Endodermal cell (in vitro differentiated cells): ENCODE measurements at regions not wholly inside any gene's neighbourhood (a gene's known extent, or its start where the extent isn't known, plus 50 kb on each side); places are given as distances from the start of the nearest gene placed in this dataset.

Experiments
- DNase-seq: peaks from one replicate; pipeline ENCODE4 v3.0.0-alpha.2; 2017
- H3K27ac ChIP-seq: 2 replicates; pipeline ENCODE4 v1.5.1; 2013; ENCODE audit warnings: mild to moderate bottlenecking, low read depth, low read length, moderate library complexity
- H3K27me3 ChIP-seq: 2 replicates; pipeline ENCODE4 v1.6.1; 2013; ENCODE audit warnings: mild to moderate bottlenecking, low read length, moderate library complexity; ENCODE audit not compliant: insufficient read depth, control insufficient read depth, poor library complexity, severe bottlenecking
- H3K36me3 ChIP-seq: 2 replicates; pipeline ENCODE4 v1.7.0; 2013; ENCODE audit warnings: mild to moderate bottlenecking, low read length, moderate library complexity; ENCODE audit not compliant: control insufficient read depth, insufficient read depth
- H3K4me1 ChIP-seq: one replicate; pipeline ENCODE4 v1.7.0; 2013; ENCODE audit warnings: low read length; ENCODE audit not compliant: control insufficient read depth, insufficient read depth
- H3K4me3 ChIP-seq: 2 replicates; pipeline ENCODE4 v1.5.1; 2013; ENCODE audit warnings: mild to moderate bottlenecking, low read length, moderate library complexity
- H3K9ac ChIP-seq: 2 replicates; pipeline ENCODE4 v1.6.1; 2013; ENCODE audit warnings: mild to moderate bottlenecking, low read length, moderate library complexity; ENCODE audit not compliant: poor library complexity, severe bottlenecking; ENCODE audit errors: extremely low read depth
- H3K9me3 ChIP-seq: 2 replicates; pipeline ENCODE4 v1.6.1; 2013; ENCODE audit warnings: mild to moderate bottlenecking, low read length, moderate library complexity; ENCODE audit not compliant: control insufficient read depth
- H3K27ac Mint-ChIP-seq: 2 replicates; pipeline ENCODE4 v1.8.0; 2020; ENCODE audit warnings: mixed read lengths
- H3K27me3 Mint-ChIP-seq: 2 replicates; pipeline ENCODE4 v1.8.0; 2021; ENCODE audit warnings: mild to moderate bottlenecking, mixed read lengths; ENCODE audit not compliant: insufficient read depth
- H3K36me3 Mint-ChIP-seq: 2 replicates; pipeline ENCODE4 v1.8.0; 2020; ENCODE audit warnings: low read depth, mixed read lengths
- H3K4me1 Mint-ChIP-seq: 2 replicates; pipeline ENCODE4 v1.8.0; 2020; ENCODE audit warnings: mixed read lengths
- H3K4me3 Mint-ChIP-seq: 2 replicates; pipeline ENCODE4 v1.8.0; 2020; ENCODE audit warnings: mild to moderate bottlenecking, moderate library complexity, mixed read lengths
- H3K9me3 Mint-ChIP-seq: 2 replicates; pipeline ENCODE4 v1.8.0; 2020; ENCODE audit warnings: mild to moderate bottlenecking, mixed read lengths
- CTCF ChIP-seq: fragments of 200-600 bp; sonication (generic); conservative IDR thresholded peaks from 2 replicates; pipeline ENCODE4 v1.5.0; 2021; ENCODE audit warnings: antibody characterized with exemption, mild to moderate bottlenecking
- WGBS, 2 experiments: methylation state at CpG; one replicate each; pipeline versions ENCODE4 v1.1.5 to v1.1.7; 2013; ENCODE audit warnings: missing lambda C conversion rate in 2 of 2, mixed read lengths in 1 of 2; ENCODE audit not compliant: insufficient coverage in 1 of 2, insufficient read length in 1 of 2; 5-methylcytosine and 5-hydroxymethylcytosine counted together

- H3K4me3 Mint-ChIP-seq, result no peak overlapping the region
- peaks cover 8% of the 10 kb centered on the region for H3K27me3 Mint-ChIP-seq
- Histone ChIP-seq H3K4me3 (no peak overlapping the region), H3K27me3 (no peaks in the 10 kb centered on the region), H3K4me1 (peaks cover 11% of the 10 kb centered on the region), H3K9ac (no peak overlapping the region), H3K9me3 (no peaks in the 10 kb centered on the region), H3K27ac (no peak overlapping the region), H3K36me3 (no peaks in the 10 kb centered on the region)
- H3K4me1 Mint-ChIP-seq, result peaks cover 17% of the 10 kb centered on the region
- H3K27ac Mint-ChIP-seq, result no peak overlapping the region
- H3K9me3 Mint-ChIP-seq, result no peaks in the 10 kb centered on the region
- no peak for TF ChIP-seq CTCF
- no peaks in the 10 kb centered on the region for H3K36me3 Mint-ChIP-seq
- DNase-seq, result no peak
Measured at GRCh38 chr2:236739663-236740062, 170.0 kb downstream of the ACKR3 start.

- Histone ChIP-seq H3K36me3 (no peaks in the 10 kb centered on the region), H3K4me3 (no peak overlapping the region), H3K9ac (no peak overlapping the region), H3K27ac (no peak overlapping the region), H3K27me3 (no peaks in the 10 kb centered on the region), H3K9me3 (no peaks in the 10 kb centered on the region), H3K4me1 (peaks cover 16% of the 10 kb centered on the region)
- no peak for DNase-seq
- H3K36me3 Mint-ChIP-seq, result no peaks in the 10 kb centered on the region
- H3K4me1 Mint-ChIP-seq, result peaks cover 23% of the 10 kb centered on the region
- 80 to 89% methylated on average over 1 to 7 of the region's 7 CpGs for WGBS, 2 experiments
- no peaks in the 10 kb centered on the region for H3K9me3 Mint-ChIP-seq
- TF ChIP-seq CTCF, result no peak
- peaks cover 8% of the 10 kb centered on the region for H3K27me3 Mint-ChIP-seq
- H3K27ac Mint-ChIP-seq, result no peak overlapping the region
- H3K4me3 Mint-ChIP-seq, result no peak overlapping the region
Measured at GRCh38 chr2:236740506-236740905, 170.9 kb downstream of the ACKR3 start.

- Histone ChIP-seq H3K9ac (no peak overlapping the region), H3K4me1 (peaks cover 30% of the 10 kb centered on the region), H3K27me3 (no peaks in the 10 kb centered on the region), H3K36me3 (no peaks in the 10 kb centered on the region), H3K9me3 (no peaks in the 10 kb centered on the region), H3K27ac (no peak overlapping the region), H3K4me3 (no peak overlapping the region)
- no peak for DNase-seq
- no peak overlapping the region for H3K4me3 Mint-ChIP-seq
- no peaks in the 10 kb centered on the region for H3K9me3 Mint-ChIP-seq
- H3K36me3 Mint-ChIP-seq, result no peaks in the 10 kb centered on the region
- 87 to 91% methylated on average over 13 to 14 of the region's 14 CpGs for WGBS, 2 experiments
- H3K27me3 Mint-ChIP-seq, result no peaks in the 10 kb centered on the region
- H3K27ac Mint-ChIP-seq, result peak overlapping the region; percentile 22
- H3K4me1 Mint-ChIP-seq, result peaks cover 48% of the 10 kb centered on the region
- no peak for TF ChIP-seq CTCF
Measured at GRCh38 chr2:236743039-236743920, 173.7 kb downstream of the ACKR3 start.
